ES-I3 (cell line): ENCODE measurements at regions not wholly inside any gene's neighbourhood (a gene's known extent, or its start where the extent isn't known, plus 50 kb on each side); places are given as distances from the start of the nearest gene placed in this dataset.

Source experiments
- H3K36me3 ChIP-seq: 2 replicates; pipeline ENCODE4 v1.6.1; 2013; ENCODE audit warnings: mild to moderate bottlenecking, low read length, control low read depth, moderate library complexity; ENCODE audit not compliant: insufficient read depth
- H3K4me1 ChIP-seq: 2 replicates; pipeline ENCODE4 v1.6.1; 2013; ENCODE audit warnings: mild to moderate bottlenecking, control low read depth, low read length; ENCODE audit not compliant: insufficient read depth
- H3K9ac ChIP-seq: 2 replicates; pipeline ENCODE4 v1.6.1; 2013; ENCODE audit warnings: low read depth, mild to moderate bottlenecking, low read length, moderate library complexity
- H3K9me3 ChIP-seq: 2 replicates; pipeline ENCODE4 v1.6.1; 2013; ENCODE audit warnings: mild to moderate bottlenecking, low read length, moderate library complexity; ENCODE audit not compliant: control insufficient read depth, insufficient read depth

GRCh38 chr6:91761621-91762020, 1174.7 kb upstream of the MAP3K7 start:
- H3K36me3 ChIP-seq, result no peaks in the 10 kb centered on the region; the same call in 1 of the 2 replicates
- H3K9me3 ChIP-seq, result no peaks in the 10 kb centered on the region
- H3K4me1 ChIP-seq, result no peaks in the 10 kb centered on the region
- H3K9ac ChIP-seq, result no peak overlapping the region

GRCh38 chr6:91754691-91755090, 1167.8 kb upstream of the MAP3K7 start:
- H3K9me3 ChIP-seq, result no peaks in the 10 kb centered on the region
- no peaks in the 10 kb centered on the region for H3K4me1 ChIP-seq
- no peaks in the 10 kb centered on the region; the same call in 1 of the 2 replicates for H3K36me3 ChIP-seq
- H3K9ac ChIP-seq, result no peak overlapping the region

GRCh38 chr6:91751526-91751925, 1164.7 kb upstream of the MAP3K7 start:
- H3K4me1 ChIP-seq, result no peaks in the 10 kb centered on the region
- no peak overlapping the region for H3K9ac ChIP-seq
- no peaks in the 10 kb centered on the region for H3K9me3 ChIP-seq
- H3K36me3 ChIP-seq, result no peaks in the 10 kb centered on the region

- no peak overlapping the region for H3K9ac ChIP-seq
- no peaks in the 10 kb centered on the region for H3K9me3 ChIP-seq
- H3K4me1 ChIP-seq, result no peaks in the 10 kb centered on the region
- H3K36me3 ChIP-seq, result no peaks in the 10 kb centered on the region
Measured at GRCh38 chr6:91744566-91744965, 1157.7 kb upstream of the MAP3K7 start.

- H3K36me3 ChIP-seq, result no peaks in the 10 kb centered on the region
- no peaks in the 10 kb centered on the region for H3K9me3 ChIP-seq
- H3K9ac ChIP-seq, result no peak overlapping the region
- no peaks in the 10 kb centered on the region for H3K4me1 ChIP-seq
Measured at GRCh38 chr6:91743756-91744155, 1156.9 kb upstream of the MAP3K7 start.

GRCh38 chr6:91731939-91732338, 1145.1 kb upstream of the MAP3K7 start:
- Histone ChIP-seq H3K9me3 (no peaks in the 10 kb centered on the region), H3K4me1 (no peaks in the 10 kb centered on the region), H3K9ac (no peak overlapping the region), H3K36me3 (no peaks in the 10 kb centered on the region)

- Histone ChIP-seq H3K4me1 (no peaks in the 10 kb centered on the region), H3K36me3 (no peaks in the 10 kb centered on the region), H3K9me3 (no peaks in the 10 kb centered on the region), H3K9ac (no peak overlapping the region)
Measured at GRCh38 chr6:91730710-91731109, 1143.8 kb upstream of the MAP3K7 start.

GRCh38 chr6:91720324-91720723, 1133.5 kb upstream of the MAP3K7 start:
- no peaks in the 10 kb centered on the region for H3K4me1 ChIP-seq
- no peaks in the 10 kb centered on the region for H3K9me3 ChIP-seq
- H3K9ac ChIP-seq, result no peak overlapping the region
- H3K36me3 ChIP-seq, result no peaks in the 10 kb centered on the region

- H3K9ac ChIP-seq, result no peak overlapping the region
- H3K4me1 ChIP-seq, result no peaks in the 10 kb centered on the region
- no peaks in the 10 kb centered on the region for H3K9me3 ChIP-seq
- H3K36me3 ChIP-seq, result no peaks in the 10 kb centered on the region
Measured at GRCh38 chr6:91719414-91719813, 1132.5 kb upstream of the MAP3K7 start.

GRCh38 chr6:91718198-91718597, 1131.3 kb upstream of the MAP3K7 start:
- no peaks in the 10 kb centered on the region for H3K36me3 ChIP-seq
- H3K4me1 ChIP-seq, result no peaks in the 10 kb centered on the region
- no peak overlapping the region for H3K9ac ChIP-seq
- H3K9me3 ChIP-seq, result no peaks in the 10 kb centered on the region

GRCh38 chr6:91717094-91717493, 1130.2 kb upstream of the MAP3K7 start:
- no peaks in the 10 kb centered on the region for H3K9me3 ChIP-seq
- H3K4me1 ChIP-seq, result no peaks in the 10 kb centered on the region
- H3K36me3 ChIP-seq, result no peaks in the 10 kb centered on the region
- no peak overlapping the region for H3K9ac ChIP-seq

GRCh38 chr6:91716361-91716760, 1129.5 kb upstream of the MAP3K7 start:
- no peaks in the 10 kb centered on the region for H3K4me1 ChIP-seq
- no peaks in the 10 kb centered on the region for H3K36me3 ChIP-seq
- H3K9me3 ChIP-seq, result no peaks in the 10 kb centered on the region
- H3K9ac ChIP-seq, result no peak overlapping the region

- H3K36me3 ChIP-seq, result no peaks in the 10 kb centered on the region
- no peaks in the 10 kb centered on the region for H3K9me3 ChIP-seq
- no peak overlapping the region for H3K9ac ChIP-seq
- H3K4me1 ChIP-seq, result no peaks in the 10 kb centered on the region
Measured at GRCh38 chr6:91715171-91715805, 1128.4 kb upstream of the MAP3K7 start.

- no peaks in the 10 kb centered on the region for H3K4me1 ChIP-seq
- no peaks in the 10 kb centered on the region for H3K9me3 ChIP-seq
- H3K9ac ChIP-seq, result no peak overlapping the region
- H3K36me3 ChIP-seq, result no peaks in the 10 kb centered on the region
Measured at GRCh38 chr6:91713911-91714310, 1127.0 kb upstream of the MAP3K7 start.

- H3K9me3 ChIP-seq, result no peaks in the 10 kb centered on the region
- no peak overlapping the region for H3K9ac ChIP-seq
- H3K4me1 ChIP-seq, result no peaks in the 10 kb centered on the region
- H3K36me3 ChIP-seq, result no peaks in the 10 kb centered on the region
Measured at GRCh38 chr6:91711518-91711917, 1124.6 kb upstream of the MAP3K7 start.

GRCh38 chr6:91710342-91710741, 1123.5 kb upstream of the MAP3K7 start:
- Histone ChIP-seq H3K9me3 (no peaks in the 10 kb centered on the region), H3K9ac (no peak overlapping the region), H3K36me3 (no peaks in the 10 kb centered on the region), H3K4me1 (no peaks in the 10 kb centered on the region)
